GM12865 (cell line): ENCODE measurements at regions not wholly inside any gene's neighbourhood (a gene's known extent, or its start where the extent isn't known, plus 50 kb on each side); places are given as distances from the start of the nearest gene placed in this dataset.
A peak's percentile ranks its signal among the peaks of the same experiment; 100 is the strongest.

Experiments
- DNase-seq: peaks from one replicate; pipeline ENCODE4 v3.0.0; 2010; ENCODE audit warnings: low read depth
- H3K4me3 ChIP-seq: 2 replicates; pipeline ENCODE4 v1.5.1; 2011; ENCODE audit warnings: mild to moderate bottlenecking, low read depth, low read length, control low read depth
- CTCF ChIP-seq: IDR thresholded peaks from 2 replicates; pipeline ENCODE4 v1.5.1; 2011; ENCODE audit warnings: low read length, control low read depth, low read depth, inconsistent platforms; ENCODE audit not compliant: insufficient read depth; ENCODE audit errors: missing control alignments

- no peak for DNase-seq
- H3K4me3 ChIP-seq = no peak overlapping the region
- no peak for TF ChIP-seq CTCF
These were observed 90.9 kb downstream of the RAP2B start for GRCh38 chr3:153252963-153253362.

DNA sequence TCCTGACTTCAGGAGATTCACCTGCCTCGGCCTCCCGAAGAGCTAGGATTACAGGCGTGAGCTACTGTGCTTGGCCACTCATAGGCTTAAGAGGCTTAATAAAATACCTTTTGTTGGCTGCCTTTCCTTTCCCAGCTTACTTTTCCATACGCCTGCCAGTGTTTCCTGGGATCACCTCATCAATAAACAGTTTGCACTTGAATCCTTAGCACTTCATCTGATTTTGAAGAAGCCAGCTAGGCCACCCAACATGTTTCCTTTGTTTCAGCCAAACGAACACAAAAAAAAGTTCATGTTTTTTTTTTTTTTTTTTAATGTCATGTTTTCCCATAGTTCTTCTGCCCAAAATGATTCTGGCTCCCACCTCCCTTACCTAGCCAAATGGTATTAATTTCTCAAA, 92.3 kb downstream of the RAP2B start:
- no peak for DNase-seq

DNA sequence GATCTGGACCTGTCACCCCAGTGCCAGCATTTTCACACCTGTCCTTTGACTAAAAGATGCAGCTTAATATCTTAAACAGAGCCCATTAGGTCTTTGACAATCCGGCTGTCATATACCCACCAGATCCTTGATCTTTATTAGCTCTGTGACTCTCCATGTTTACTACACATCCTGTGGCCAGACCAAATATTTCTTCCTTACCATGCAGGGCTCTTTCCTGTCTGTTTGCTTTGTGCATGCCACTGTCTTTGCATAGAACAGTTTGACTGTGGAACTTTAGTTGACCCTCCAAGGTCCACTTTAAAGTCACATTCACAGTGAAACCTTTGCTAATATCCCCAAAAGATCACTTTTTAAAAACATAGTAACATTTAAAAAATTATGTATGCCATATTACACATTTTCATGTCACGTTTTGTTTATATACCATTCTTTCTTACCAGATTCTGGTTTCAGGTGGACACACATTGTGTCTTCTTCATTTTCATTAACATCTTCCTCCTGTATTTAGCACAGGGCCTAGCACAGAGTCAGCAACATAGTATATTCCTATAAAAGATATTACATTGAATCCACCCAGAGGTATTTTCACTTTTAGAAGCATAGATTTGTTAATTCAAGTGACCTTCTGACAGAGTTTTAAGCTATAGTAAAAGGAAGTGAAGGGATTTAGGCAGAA, 95.8 kb downstream of the RAP2B start:
- peak; percentile 7 for DNase-seq
- H3K4me3 ChIP-seq = no peak overlapping the region
- no peak for TF ChIP-seq CTCF

More for the DNA sequence above, 92.3 kb downstream of the RAP2B start:
- no peak for TF ChIP-seq CTCF
- no peak overlapping the region for H3K4me3 ChIP-seq

DNA sequence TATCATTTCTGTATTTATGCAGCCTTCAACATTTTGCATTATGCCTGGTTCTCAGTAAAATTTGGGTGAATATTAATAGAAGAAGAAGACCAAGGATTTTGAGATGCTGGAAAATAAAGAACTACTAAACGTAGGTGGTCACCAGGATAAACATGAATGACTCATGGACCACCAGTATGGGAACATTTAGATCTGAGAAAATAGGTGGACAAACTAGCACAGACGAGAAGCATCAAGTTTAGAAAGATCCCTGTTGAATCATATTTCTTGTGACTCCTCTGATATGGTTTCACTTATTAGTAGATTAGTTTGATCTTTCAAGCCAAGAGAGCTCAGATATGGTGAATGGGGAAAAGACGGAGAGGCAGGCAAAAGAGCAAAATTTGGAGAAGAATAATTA, 97.9 kb downstream of the RAP2B start:
- DNase-seq = no peak
- no peak overlapping the region for H3K4me3 ChIP-seq
- TF ChIP-seq CTCF = no peak

GRCh38 chr3:153260681-153261080, 98.7 kb downstream of the RAP2B start:
- no peak for TF ChIP-seq CTCF
- no peak overlapping the region for H3K4me3 ChIP-seq
- no peak for DNase-seq

DNA sequence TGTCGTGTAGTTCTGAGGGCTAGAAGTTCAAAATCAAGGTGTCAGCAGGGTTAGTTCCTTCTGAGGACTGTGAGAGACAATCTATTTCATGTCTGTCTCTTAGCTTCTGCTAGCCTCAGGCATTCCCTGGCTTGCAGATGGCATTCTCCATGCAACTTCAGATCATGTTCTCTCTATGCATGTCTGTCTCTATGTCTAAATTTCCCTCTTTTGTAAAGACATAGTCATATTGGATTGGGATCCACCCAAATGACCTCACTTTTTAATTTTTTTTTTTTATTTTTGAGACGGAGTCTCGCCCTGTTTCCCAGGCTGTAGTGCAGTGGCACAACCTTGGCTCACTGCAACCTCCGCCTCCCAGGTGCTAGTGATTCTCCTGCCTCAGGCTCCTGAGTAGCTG, 104.6 kb downstream of the RAP2B start:
- no peak overlapping the region for H3K4me3 ChIP-seq
- DNase-seq = no peak
- no peak for TF ChIP-seq CTCF
